ENCODE measurements at regions not wholly inside any gene's neighbourhood (a gene's known extent, or its start where the extent isn't known, plus 50 kb on each side); places are given as distances from the start of the nearest gene placed in this dataset.

DNA sequence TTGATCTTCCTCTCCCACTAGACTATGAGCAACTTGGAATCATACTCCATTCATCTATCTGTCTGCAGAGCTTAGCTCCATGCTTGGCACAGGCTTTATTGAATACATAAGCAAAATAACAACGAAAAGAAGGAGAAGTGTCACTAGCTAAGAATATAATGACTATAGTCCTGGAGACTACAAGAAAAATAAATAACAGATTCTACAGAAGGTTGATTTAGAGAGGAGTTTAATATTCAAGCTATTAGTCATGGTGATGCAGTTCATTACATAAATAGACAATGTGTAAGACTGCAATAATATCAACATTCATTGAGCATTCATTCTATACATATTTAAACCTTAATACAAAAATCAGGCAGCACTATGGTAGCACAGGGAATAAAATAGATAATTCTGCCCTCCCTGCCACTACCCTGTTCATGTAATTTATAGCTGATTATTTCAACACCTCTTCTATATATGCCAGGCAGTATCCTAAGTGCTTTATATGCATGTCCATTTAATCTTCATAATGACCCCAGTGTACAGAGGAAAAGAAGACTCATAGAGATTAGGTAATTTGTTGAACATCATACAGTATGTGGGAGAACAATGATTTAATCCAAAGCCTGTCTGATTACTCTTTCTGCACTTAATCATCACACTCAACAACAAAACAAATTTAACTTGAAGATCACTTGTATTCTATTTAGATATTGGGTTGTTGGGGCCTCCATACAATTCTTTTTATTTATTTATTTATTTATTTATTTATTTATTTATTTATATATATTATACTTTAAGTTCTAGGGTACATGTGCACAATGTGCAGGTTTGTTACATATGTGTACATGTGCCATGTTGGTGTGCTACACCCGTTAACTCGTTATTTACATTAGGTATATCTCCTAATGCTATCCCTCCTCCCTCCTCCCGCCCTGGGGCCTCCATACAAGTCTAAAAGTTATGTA is 165.3 kb downstream of the RNF152 start:
- DNase-seq, result no peak

DNA sequence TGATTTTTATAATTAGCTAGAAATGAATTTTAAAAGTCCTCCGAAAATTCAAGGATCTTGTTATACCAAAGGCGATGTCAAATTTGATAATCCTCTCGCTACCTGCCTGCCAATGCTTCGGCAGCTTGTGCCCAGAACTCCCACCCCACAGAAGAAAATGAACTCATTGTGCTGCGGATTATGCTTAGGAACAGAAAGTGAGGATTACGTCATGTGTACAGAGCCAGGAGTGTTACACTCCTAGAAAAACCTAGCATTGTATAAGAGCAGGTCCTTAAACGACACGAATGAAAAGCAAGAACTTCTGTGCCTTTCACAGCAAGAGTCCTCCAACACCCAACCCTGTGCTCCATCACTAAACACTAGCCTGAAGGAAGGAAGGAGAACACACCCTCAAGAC is 168.3 kb downstream of the RNF152 start:
- no peak for DNase-seq

DNA sequence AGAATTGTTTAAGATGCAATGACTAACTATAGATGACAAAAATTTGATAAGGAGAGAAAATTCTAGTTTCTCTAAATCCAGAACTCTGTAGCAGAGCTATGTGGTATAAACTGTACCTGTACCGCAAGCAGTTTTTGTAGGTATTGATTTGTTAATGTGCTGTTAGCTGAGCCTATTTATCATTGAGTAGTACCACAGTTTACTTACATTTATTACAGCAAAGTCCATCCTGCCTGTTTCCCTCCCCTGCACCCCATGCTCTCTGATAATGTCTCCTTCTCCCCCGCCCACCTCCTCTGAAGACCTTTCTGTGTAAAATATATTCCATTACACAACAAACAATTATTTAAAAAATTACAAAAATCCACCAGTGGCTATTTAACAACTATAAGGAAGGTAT is 170.6 kb downstream of the RNF152 start:
- no peak for DNase-seq

DNA sequence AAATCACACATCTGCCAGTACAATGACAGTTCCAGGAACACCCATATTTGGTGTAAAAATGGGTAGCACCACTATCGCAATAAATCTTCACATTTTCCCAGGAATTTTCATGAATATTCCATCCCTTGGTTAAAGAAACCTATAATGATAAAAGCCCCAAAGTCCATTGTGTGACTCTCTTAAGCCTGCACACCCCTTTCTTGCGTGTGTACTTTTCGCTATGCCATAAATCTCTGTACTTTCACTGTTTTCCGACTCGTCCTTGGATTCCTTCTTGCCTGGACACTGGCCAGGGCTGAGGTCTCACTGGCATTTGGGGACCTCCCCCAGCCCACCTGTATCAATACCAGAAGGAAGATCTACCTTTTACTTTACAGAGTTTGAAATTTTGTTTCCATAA is 172.3 kb downstream of the RNF152 start:
- DNase-seq, result no peak

DNA sequence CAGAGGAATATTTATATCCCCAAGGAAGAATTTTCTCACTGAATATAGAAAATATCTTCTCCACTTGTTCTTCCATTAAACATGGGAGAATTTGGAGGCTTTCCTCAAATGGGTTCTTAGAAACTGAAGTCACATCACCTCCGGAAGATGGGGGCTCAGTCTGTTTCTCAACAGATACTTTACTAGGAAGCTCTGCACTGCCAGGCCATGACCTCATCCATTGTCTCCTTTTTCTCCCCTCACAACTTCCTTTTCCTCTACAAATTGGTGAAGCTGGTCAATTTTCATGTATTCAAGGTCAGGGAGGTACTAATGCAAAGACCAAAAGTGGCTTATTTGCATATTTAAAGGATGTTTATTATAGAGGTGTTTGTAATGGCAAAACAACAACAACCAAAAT is 173.1 kb downstream of the RNF152 start:
- DNase-seq, result no peak

DNA sequence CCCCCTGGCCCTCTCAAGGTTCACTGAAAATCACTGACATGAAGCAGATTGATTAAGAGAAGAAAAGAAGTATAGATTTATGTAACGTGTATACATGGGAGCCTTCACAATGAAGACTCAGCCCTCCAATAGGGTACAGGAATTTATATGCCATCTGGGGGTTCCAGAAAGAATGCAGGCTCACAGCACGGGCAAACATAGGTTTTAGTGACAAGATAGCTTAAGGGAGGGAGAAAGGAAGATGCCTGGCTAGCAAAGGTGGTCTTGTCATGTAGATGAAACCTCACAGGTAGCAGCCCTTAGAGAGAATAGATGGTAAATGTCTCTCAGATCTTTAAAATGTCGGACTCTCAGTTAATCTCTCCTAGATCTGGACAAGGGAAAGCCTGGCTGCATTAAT is 173.9 kb downstream of the RNF152 start:
- no peak for DNase-seq

DNA sequence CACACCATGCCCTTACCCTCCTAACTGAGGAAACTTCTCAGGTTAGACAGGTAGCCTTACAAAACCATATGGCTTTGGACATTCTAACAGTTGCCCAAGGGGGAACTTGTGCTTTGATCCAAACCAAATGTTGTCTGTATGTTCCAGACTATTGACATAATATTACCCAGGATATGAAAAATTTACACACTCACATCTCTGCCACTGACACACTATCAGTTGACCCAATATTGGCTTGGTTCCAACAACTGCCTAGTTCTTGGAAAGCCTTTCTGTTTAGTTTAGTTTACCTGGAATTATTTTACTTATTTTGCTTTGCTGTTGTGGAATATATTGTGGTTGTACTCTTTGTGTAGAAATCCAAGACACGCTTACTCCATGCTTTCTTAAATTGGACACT is 178.4 kb downstream of the RNF152 start:
- no peak for DNase-seq

DNA sequence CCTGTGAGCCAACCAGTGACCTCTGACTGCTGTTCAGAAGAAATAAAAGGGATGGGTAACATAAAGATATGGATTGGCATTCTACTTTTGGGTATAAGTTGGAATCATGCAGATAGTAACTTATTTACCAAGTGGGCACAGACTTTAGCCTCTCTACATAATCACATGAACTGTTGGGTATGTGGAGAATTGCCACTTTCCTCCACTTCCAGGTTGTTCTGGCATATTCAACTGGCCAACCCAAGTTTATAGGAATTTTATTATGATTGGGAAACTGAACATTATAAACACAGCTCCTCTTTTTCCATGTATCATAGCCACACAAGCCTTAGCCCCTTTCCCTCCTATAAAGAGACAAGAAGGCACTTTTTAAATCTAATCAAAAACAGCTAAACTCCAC is 179.3 kb downstream of the RNF152 start:
- no peak for DNase-seq

DNA sequence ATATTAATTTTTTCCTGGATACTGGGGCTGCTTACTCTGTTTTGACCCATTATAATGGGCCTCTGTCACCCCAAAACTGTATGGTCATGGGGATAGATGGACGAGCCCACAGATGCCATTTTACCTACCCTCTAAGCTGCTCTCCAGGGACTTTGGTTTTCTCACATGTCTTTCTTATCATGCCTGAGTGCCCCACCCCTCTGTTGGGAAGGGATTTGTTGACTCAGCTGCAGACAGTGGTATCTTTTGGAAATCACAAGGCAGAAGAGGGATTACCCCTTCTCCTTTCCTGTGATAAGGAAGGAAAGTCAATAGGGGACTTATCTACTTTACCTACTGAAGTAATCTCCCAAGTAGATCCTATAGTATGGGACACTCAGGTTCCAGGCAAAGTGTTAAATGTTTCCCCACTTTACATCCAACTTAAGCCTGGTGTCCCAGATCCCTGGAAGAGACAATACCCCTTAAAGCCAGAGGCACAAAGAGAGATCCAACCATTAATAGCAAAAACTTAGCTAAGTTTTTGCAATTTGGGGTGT is 182.7 kb downstream of the RNF152 start:
- no peak for DNase-seq

DNA sequence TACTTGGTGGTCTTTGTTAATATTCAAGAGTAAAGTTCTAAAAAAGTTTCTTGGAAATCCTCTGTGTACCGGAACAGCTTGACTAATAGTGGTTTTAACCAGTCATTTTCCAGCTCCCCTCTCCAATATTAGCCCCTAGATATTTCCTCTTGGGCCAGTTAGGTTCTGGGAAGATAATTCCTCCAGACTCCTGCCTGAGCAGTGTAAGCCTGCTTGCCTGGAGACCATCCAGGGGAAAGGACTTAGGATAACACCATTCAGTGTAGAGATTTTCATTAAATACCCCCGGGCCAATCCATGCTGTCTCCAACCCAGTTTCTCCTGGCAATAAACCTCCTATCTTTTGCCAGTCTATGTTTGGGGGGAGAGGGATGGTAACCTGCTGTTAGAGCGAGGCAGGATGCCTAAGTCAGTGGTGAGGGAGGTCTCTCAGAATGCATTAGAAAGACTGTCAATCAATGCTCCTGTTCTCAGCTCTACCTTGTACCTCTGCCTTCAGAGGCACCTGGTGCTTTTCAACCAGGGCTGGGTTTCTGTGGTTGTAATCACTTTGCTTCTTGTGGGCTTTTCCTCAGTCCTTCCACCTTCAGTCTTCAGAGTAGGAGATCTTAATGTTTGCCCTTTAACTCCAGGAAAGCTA is 186.4 kb downstream of the RNF152 start:
- no peak for DNase-seq

DNA sequence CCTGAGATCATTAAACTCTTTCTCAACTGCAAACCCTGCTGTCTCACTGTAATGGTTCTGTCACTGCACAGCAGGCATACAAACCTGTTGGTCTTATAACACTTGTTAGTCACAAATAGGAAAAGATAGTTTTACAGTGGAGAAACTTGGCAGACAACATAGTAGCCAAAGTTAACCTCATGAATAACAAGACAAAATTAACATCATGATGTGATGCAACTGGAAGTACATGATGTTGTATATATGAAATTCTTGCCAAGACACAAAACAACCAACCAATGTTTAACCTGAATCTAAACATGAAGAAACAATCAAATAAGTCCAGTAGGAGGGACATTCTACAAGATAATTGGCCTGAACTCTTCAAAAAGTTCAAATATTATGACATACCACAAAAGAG is 189.3 kb downstream of the RNF152 start:
- no peak for DNase-seq

DNA sequence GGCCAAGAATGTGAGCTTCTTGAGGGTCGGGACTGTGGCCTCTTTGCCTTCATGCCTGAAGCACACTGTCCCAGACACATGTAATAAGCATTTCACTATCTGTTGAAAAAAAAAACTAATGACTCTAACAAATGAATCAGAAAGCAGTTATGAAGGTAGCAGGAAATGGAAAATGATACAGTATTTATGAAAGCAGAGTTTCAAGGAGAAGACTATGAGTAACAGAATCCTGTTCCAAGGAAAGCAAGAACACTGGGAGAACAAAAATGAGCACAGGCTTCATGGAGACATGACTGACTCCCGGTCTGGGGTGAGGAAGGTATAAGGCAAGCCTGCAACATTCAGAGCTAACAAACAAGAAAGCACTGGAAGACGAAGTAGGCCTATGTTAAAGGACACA is 190.8 kb downstream of the RNF152 start:
- no peak for DNase-seq

DNA sequence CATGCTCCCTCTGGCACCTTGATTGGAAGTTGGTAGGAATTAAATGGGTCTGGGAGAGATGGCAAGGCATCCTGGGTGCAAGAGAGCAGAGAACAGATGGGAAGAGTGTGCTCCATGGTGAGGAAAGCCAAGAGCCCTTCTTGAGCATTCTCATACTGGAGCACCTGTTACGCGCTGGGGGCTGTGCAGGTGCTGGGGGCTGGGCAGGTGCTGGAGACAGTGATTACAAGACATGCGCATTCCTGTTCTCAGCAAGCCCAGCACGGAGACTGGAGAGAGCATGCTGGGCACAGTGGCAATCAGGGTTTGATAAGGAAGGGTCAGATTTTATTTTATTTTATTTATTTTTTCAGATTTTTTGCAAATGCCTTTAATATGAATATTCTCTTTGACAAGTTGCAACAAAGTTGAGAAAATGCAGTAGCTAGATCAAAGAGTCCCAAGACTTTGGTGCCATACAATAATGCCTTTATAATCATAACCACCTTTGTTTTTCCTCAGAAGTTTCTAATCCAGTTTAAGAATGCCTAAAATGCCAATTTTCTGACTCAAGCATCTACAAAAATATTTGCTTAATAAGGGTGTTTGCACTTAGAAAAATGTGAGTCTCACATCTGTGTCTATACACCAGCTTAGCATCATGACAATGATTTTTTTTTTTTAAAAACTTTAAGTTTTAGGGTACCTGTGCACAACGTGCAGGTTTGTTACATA is 193.3 kb downstream of the RNF152 start:
- DNase-seq, result no peak

DNA sequence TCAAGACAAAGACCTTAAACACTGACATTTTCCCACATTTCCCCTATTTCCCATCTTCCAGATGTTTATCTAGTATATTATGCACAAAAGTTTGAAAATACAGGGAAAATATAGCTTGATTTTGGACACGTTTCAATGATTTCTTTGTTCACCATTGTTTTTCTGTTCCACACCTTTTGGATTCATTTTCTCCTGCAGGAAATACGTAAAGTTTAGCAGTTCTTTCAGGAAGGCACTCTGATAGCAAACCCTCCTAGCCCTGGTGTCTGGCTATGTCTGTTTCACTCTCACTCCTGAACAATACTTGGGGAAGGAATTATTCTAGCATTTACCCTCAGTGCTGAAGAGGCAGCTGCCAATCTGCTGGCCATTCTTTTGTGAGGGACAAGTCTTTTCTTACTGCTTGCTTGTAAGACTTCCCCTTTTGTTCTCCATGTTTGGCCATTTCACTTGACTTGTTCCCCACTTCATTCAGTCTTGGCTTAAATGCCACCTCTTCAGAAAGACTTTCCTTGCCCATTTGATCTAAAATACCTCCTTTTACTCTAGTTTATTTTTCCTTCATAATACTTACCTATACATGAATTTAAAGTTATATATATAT is 195.4 kb downstream of the RNF152 start:
- no peak for DNase-seq

DNA sequence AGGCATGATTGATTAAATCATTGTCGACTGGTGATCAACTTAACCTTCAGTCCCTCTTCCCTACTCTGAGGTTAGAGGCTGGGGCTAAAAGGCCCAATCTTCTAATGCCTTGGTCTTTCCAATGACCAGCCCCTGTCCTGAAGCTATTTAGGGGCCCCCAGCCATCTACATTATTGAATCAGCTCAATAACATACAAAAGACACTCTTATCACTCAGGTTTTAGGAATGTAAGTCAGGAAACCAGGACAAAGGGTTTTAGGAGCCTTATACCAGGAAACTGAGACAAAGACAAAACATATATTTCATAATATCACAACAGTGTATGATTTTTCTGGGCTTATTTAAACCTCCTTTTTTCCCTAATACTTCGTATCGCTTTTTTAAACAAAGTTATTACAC is 198.6 kb downstream of the RNF152 start:
- DNase-seq, result no peak

DNA sequence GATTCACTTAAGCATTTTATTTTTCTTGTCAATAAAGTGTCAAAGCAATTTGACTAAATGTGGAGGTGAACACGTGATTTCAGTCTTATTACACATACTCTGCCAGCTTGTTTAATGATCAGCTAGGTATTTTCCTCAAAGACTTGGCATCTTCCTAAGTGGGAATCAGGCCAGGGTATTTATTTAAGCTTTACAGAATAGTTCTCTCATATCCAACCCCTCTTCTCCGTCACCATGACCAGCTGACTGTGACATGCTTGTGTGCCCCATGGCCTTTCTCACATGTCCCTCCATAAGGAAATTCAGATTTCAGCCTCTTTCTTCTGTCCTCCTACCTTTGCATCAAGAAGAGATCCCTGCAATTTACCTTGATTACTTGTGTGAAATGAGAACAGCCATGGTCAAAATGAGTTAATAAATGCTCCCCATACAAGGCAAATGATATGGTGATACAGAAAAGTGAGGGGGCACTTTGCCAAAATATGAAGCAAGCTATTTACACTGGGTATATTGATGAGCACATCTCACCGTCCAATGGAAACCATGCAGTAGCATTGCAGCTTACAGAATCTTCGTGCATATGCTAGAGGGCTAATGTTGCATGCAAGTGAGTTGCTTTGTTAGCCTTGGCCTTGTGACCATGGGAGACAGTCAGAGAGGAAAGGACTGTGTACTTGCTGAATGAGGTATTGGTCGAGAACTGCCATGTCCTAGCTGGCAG is 202.2 kb downstream of the RNF152 start:
- no peak for DNase-seq

DNA sequence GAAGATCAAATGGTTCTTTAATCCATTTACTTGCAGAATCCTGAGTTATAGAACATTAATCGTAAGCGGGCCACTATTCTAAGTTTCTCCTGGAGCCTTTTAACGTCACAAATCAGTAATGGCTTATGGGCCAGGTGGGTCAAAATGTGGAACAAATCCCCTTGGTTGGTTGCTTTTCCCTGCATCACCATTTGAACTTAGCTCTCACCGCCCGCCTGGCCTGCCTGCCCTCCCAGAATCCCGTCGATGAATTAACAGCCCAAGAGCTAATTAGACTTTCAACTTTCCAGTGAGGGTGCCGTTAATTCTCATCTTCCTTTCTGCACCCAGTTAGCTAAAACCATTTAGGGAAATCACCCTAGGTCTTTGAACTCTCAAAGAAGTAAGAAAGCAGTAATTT is 205.5 kb downstream of the RNF152 start:
- no peak for DNase-seq

DNA sequence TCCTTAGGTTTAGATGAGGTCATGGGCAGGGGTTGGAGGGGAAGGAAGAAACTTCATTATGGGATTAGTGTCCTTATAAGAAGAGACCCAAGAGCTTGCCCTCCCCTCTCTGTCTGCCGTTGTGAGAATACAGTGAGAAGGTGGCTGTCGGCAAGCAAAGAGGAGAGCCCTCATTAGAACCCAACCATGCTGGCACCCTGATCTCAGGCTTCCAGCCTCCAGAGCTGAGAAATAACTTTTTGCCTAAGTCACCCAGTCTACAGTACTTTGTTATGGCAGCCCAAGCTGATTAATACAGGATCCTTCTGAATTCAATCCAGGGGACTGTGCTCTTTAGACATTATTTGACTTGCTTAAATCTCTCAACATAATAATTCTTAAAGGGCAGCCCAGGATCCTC is 209.0 kb downstream of the RNF152 start:
- no peak for DNase-seq

DNA sequence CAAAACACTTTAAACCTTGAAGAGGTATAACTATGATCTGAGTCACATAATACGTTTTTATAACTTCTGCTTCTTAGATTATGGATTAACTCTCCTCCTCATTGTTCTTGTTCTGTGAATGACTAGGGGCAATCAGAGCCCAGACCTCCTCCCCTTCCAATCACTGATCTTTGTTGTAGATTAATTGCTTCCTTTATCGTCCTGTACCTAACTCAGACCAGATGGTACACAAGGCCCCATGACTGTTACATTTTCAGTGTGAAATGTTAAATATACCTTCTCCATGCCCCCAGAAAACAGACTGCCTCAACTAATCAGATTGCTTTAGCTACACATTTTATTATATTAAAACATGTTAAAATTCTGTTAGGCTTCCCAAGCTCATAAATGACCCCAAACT is 211.7 kb downstream of the RNF152 start:
- DNase-seq, result no peak

DNA sequence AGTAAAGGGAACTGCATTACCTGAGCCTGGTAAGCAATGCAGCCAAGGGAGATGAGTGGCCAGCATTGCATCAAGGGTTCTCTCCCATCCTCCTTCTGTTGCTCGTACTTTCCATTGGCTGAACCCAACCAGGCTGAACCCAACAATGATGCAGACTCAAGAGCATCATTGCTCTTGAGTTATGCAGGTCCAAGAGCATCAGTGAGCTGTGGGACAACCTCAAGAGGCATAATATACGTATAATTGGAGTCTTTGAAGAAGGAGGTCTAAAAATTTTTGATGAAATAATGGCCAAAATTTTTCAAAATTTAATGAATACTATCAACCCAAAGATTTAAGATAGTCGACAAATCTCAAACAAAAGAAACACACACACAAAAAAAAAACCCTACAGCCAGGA is 213.0 kb downstream of the RNF152 start:
- no peak for DNase-seq

DNA sequence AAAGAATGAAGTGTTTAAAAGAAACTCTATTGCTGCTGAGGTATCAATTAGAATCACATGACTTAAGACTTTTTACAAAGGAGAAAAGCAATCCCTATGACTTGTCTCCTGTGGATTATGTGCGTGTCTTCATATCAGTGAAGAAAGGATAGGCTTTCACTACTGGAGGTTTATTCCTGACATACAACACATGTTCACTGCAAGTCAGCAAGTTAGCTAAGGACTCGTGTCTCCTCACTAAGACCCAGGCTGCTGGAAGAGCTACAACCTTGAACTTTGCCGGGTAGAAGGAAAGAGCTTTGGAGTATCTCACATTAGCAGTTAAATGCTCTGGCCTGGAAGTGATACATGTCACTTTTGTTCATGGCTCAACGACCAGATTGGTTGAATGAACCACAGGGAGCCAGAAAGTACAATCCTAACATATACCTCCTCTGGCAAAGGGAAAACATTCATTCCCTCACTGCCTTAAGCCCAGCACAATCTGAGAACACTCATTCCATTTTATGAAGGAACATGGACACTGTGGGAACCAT is 215.3 kb downstream of the RNF152 start:
- DNase-seq, result no peak

DNA sequence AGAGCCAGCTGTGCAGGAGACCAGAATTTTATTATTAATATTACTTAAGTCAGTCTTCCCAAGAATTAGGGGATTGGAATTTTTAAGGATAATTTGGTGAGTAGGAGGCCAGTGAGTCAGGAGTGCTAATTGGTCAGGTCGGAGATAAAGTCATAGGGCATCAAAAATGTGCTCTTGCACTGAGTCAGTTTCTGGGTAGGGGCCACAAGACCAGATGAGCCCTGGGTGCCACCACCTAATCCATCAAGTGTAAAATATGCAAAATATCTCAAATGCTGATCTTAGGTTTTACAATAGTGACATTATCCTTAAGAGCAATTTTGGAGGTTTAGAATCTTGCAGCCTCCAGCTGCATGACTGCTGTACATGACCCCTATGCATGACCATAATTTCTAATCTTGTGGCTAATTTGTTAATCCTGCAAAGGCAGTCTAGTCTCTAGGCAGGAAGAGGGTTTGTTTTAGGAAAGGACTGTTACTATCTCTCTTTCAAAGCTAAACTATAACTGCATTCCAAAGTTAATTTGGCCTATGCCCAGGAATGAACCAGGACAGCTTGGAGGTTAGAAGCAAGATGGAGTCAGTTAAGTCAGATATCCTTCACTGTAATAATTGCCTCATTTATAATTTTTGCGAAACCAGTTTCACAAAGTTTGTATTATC is 215.9 kb downstream of the RNF152 start:
- DNase-seq, result no peak
